Inflammatory macrophage treated with lipopolysaccharide for 4 hours (primary cell): ENCODE measurements at regions not wholly inside any gene's neighbourhood (a gene's known extent, or its start where the extent isn't known, plus 50 kb on each side); places are given as distances from the start of the nearest gene placed in this dataset.
A peak's percentile ranks its signal among the peaks of the same experiment; 100 is the strongest.

Experiments used
- DNase-seq: peaks from one replicate; pipeline ENCODE4 v3.0.0-alpha.2; 2020

DNA sequence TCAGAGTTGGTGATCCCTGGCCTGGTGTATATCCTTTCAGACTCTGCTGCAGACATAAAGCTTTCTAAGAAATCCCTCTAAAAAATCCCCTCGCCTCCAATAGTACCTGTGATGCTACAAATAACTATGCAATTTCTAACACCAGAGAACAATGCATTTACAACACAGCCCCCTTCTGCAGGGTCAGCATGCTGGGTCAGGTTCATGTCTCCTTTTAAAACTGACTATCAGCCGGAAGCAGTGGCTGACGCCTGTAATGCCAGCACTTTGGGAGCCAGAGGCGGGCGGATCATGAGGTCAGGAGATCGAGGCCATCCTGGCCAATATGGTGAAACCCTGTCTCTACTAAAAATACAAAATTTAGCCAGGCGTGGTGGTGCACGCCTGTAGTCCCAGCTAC lies 77.0 kb upstream of the SPATA12 start:
- DNase-seq: no peak

DNA sequence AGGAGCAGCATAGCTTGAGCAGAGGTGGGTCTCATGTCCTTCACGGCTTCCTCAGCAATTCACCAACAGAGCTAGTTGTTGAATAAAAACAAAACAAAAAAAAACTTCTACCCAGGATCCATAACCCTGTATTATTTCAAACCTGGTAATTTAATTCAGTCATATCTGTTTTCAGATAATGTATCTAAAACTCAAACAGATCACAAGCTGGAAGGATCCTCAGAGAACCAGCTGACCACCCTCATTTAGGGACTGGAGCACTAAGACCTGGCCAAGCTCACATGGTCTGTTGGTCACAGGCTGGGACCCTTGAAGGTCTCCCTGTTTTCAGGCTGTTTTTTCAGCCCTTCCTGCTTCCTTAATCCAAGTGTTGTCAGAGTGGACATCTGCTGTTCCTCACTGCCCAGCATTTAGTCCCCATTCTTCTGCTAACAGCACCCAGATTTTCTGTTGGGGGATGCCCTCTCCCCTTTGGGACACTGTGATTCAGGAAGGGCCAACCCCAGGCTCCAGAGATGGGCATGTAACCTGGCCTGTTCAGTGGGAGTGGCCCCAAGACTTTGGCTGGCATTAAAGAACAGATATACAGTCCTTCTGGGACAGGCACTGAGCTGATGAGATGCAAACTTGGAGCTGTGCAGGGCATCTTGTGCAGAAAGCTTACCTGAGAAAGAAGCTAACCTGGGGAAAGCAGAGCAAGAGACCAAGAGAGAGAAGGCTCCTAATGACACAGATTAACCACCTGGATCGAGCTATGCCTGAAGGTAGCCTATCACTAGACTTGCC lies 78.8 kb upstream of the SPATA12 start:
- DNase-seq: no peak

DNA sequence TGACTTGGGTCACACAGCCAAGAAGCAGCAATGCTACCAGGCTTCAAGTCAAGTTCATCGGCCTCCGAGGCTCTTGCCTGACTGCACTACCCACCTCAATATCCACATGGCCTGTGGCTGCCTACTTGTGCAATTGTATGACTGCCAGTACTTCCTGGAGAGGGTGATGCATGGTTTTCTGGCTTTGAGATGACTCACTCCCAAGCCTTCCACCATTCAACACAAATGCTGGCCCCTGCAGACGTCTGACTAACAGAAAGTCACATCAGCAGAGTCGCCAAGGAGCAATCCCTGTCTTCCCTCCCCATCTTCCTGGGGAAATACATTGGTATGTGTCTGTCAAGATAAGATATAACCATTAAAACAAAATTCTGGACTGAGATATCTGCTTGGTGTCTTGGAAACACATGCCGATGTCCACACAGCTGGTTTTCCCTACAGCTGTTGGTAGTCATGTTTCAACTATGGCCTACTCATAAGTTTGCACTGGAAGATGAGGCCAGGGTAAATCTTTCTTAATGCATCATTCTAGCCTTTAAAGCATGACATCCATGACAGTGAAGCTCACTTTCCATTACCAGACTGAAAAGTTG lies 79.6 kb upstream of the SPATA12 start:
- DNase-seq: peak; percentile 95

DNA sequence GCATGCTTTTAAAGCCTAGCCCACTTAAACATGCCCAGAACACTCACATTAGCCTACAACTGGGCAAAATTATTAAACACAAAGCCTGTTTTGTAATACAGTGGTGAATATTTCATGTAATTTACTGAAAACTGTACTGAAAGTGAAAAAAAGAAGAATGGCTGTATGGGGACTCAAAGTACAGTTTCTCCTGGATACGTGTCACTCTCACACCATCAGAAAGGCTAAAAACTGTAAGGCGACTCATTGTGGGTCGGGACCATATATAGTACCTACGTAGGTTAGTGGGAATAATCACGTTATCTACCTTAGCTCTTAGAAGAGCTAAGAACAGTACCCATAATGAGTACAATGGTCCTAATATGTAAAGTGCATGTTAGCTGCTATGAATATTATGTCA lies 80.2 kb upstream of the SPATA12 start:
- DNase-seq: peak; percentile 55

DNA sequence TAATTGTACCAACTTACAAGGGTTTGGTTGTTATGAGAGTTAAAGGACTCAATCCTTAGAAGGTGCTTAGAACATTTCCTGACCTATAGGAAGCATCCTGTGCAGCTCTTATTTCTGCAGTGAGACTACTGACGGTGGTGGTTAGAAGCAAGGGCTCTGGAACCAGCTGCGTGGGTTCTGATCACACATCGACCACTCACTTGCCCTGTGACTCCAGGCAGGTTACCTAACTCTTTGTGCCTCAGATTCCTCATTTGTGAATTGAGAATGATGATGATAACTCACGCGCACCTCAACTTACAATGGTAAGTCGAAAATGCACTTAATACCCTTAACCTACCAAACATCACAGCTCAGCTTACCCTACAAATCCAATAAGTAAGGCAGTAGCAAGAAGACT lies 80.7 kb upstream of the SPATA12 start:
- peak; percentile 43 for DNase-seq

DNA sequence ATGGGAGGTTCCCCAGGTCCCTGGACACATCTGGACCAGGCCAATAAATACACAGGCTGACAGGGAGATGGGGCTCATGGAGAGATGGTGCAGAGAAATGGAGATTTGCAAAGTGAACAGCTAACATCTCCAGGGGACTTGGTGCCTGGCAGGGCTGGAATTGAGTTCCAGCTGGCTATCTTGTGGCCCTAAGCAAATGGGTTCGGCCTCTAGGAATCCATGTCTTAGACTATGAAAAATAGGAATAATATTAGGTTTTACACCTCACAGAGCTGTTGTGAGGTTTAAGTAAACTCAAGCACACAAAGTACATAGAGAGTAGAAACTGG lies 82.9 kb upstream of the SPATA12 start:
- no peak for DNase-seq

DNA sequence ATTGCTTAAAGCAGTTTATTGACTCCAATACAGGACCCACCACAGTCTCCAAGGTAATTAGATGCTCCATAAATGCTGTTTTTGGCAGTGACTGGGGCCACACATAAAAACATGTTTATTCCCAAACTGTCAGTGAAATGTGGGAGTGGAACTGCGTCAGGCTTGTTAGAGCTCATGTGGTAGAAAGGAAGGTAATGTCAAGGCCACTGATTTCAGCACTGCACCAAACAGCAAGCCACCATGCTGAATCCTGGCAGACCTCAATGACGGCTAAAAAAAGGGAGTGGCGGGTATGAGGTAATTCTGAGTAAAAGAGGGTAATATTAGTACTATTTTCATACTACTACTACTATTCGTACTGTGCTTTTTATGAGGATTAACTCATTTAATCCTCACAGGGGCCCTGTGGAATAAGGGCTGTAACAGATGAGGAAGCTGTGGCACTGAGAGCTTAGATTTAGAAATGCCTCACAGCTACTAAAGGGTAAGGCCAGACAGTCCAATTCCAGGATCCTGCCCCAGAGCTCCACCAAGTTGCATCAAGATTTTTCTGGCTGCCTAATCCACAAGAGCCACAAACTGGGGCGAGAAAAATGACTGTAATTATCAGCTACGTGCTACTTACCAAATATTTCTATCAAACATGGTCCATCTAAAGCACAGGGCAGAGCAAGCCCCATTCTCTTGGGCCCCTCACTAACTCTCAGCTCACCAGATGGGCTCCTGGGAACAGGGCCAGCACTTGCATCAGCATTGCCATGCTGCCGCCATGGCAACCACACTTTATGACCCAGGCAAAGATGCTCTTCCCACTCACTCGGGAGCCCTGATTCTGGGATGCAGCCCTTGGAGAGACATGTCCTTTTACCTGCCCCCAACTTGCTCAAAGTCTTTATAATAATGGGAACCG lies 83.6 kb upstream of the SPATA12 start:
- no peak for DNase-seq

DNA sequence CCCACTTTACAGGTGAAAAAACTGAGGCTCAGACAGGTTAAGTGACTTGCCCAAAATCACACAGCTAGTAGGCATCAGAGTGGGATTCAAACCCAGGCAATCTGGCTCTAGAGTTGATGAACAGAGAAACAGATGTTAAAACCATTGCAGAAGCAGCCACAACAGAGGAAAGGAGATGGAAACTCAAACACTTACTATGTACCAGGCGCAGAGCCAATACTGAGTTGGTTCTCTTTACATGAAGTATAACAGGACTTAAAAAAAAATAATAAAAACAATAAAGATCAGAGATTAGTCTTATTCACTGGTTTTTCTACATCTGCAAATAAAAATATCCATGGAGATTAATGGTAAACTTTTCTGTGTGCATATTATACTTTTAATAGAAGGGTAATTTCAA lies 84.9 kb upstream of the SPATA12 start:
- no peak for DNase-seq

DNA sequence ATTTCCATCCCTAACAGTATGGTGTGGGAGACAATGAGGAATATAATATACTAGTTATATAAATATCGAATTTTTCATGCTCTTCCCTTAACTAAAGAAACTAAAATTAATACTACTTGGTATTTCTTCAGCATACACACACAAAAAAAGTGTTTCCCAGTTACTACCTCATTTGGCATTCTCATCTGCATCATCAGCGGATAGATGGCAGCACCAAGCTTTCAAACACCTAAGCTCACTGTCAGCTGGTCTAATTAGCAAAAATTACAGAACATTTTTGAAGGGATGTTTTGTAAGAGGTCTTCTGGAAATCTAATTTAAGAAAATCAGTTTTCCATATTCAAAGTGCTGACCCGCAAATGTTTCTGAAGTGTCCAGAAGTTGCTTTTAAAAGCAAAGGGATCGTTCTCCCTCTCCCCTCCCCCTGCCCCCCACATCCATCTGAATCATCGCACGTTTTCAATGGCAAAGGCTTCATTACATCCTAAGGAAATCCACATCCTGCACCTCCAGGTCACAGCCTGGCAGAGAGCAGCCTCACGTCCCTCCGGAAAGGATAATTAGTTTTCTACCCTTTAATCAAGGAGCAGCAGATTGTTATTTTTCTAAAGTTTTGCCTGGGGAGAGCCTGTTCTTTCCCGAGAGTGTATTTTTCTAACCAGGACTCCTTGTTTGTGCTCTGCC lies 86.1 kb upstream of the SPATA12 start:
- DNase-seq: no peak

DNA sequence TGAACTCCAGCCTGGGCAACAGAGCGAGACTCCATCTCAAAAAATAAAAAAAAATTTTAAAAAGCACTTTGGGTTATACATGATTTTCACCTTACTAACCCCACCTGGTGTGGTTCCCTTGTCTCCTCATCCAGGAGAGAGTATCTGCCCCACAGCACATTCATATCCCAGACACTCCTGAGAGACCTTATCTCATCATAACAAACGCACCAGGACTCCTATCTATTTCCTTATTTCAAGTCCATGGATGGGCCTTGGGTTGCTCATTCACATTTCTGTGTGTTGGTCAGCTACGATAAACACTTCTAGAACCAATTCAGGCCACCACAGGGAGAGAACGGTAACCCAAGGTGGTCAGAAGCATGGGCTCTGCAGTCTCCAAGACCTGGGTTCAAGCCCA lies 88.6 kb upstream of the SPATA12 start:
- no peak for DNase-seq

DNA sequence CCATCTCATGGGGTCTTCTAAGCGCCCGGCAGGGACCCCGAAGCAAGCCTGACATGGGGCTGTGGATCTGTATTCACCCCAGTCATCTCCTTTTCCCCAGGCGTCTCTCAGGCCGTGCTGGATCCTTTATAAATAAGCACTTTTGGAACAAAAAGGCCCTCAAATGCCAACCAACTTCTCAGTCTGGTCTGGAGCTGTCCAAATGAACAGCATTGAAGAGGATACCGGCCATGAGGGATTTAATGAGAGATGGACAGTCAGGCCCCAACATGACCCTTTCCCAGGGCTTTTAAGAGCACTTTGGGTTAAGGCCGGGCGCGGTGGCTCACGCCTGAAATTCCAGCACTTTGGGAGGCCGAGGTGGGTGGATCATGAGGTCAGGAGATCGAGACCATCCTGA lies 89.2 kb upstream of the SPATA12 start:
- DNase-seq: no peak

DNA sequence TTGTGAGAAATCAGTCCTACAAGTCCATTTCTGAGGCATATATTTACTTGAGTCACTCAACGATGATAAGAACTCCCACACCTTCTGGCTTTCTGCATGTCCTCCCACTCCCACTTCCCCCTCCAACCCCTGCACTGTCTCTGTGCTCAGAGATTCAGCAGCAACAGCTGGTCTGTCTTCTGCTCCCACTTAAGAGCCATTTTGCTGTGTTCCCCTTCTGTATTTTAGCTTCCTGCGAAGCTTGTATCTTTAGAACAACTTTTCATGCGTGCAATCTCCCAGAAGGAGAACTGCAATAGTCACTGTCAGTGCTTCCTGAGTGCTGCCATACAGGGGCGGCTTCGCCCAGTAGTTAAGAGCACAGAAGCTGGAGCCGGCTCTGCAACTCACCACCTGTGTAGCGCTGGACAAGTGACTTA lies 90.0 kb upstream of the SPATA12 start:
- DNase-seq: peak; percentile 78

DNA sequence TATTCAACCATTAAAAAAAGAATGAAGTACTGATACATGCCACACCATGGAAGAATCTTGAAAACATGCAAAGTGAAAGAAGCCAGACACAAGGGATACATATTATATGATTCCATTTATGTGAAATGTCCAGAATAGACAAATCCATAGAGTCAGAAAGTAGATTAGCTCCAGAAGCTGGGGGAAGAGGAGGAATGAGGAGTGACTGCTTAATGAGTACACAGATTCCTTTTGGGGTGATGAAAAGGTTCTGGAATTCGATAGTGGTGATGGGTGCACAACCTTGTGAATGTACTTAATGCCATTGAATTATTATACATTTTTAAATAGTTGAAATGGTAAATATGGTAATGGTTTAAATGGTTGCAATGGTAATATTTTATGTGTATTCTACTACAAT lies 90.6 kb upstream of the SPATA12 start:
- DNase-seq: no peak

DNA sequence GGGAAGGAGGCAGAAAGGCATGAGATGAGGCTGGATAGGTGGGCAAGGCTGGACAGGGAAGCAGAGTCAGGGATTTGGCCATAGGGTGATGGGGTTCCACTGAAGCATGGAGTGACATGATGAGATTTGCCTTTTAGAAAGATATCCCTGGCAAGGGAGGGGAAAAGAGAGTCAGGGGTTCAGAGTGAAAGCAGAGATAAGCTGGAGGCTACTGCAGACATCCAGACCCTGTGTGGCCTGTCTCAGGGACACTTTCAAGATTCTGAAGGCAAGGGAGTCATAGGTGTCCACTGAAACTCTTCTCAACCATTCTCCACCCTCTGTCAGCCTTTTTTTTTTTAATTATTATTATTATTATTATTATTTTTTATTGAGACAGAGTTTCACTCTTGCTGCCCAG lies 94.0 kb upstream of the SPATA12 start:
- no peak for DNase-seq

DNA sequence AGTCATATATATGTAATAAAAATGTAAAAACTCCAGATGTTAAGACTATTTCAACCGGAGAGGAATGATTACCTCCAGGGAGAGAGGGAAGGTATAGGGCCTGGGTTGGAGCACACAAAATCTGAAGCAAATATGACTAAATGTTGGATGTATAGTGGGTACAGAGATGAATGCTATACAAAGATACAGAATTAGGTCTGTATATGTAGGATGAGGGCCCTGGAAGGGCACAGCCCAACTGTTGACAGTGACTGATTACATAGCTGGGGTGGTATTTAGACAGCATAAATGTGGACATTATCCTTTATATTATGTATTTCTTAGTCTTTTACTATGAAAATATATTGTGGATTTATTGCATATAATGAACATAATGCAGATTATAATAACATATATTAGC lies 94.4 kb upstream of the SPATA12 start:
- no peak for DNase-seq

DNA sequence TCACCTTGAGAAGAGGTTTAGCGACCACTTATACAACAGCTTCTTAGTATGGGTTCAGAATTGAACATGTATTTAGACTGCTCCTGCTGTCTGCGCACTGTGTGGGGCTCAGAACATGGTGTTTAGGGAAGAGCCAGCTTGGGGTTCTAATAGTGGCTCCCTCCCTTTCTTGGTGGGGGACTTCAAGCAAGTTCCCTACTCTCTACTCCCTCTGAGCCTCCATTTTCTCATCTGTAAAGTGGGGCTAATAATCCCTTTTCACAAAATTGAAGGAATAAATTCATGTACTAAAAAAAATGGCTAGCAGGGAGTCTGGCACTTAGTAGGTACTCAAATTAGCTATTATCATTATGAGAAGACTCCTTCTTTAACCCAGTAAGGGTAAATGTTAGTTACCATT lies 97.5 kb upstream of the SPATA12 start:
- no peak for DNase-seq

DNA sequence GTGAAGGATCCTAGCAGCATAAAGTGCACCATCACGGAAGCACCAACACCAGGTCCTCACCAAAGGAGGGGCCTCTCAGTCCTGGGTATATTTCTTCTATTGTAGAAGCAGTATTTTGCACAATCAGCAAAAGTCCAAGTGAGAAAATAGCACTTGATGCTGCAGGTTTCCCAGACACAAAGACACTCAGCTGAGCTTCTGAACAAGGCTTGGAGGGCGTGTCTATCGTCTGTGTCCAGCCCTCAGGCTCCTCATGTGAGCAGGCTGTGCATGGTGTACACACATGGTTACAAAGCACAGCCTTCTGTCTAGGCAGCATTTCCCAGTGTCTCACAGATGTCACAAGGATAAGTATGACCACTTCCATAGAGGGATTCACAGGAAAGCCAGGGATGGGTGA lies 98.3 kb upstream of the SPATA12 start:
- DNase-seq: no peak

DNA sequence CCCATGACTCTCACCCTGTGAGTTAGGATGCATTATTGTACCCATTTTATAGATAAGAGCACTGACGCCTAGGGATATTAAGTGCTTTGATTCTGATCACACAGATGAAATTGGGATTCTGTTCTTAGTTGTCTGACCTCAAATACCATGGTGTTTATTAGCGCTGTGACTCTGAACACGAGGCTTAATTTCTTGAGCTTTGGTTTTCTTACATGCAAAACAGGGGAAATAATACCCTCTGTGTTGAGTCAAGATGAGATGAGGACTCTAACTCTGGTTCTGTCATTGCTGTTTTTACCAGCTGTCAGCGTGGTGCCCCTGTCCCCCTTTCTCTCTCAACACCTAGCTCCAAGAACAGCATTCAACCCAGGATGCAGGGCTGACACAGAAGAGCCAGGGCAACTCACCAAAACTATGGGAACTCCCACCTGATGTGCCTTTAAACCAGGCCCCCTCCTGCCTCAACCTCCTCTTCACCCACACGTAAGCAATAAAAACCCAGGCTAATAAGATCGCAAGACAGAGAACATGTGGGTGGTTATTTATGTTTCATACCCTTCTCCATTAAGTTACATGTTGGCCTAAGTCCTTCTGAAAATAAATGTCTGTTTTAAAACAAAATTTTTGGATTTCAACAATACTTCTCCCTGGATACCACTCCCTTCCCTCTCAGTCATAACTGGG lies 100.1 kb upstream of the SPATA12 start:
- DNase-seq: no peak

DNA sequence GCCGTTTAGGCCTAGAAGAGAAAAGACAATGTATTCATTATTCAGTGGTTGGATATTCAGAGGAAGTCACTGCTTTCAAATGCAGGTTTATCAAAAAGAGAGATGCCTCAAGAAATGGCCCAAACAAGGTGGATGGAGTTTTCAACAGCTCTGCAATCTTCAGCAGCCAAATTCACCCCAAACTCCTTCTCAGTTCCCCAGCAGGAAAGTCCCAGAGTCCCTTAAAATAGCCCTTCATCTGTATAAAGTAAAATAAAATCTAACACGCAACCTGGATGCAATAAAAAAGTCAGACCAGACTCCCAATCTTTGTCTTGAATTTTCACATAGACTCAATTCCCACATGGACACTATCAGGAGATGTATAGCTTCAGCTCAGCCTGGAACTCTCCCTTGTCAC lies 101.6 kb upstream of the SPATA12 start:
- DNase-seq: no peak

DNA sequence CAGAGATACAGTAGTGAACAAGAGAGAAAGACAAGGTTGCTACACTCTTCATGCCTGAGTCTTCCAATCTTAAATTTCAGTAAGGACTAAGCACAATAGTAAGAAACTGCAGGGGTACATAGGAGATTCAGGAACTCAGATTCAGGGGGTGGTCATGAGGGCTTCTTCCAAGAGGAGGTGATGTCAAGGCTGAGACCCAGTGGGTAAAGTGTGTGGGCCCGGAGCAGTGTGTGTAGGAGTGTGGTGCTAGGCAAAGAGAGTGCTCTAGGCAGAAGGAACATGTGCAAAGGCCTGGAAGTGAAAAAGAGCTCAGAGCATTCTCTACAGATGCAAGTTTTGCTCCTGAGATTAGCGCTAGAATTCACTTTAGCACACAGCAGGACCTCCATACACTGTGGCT lies 102.9 kb upstream of the SPATA12 start:
- no peak for DNase-seq

DNA sequence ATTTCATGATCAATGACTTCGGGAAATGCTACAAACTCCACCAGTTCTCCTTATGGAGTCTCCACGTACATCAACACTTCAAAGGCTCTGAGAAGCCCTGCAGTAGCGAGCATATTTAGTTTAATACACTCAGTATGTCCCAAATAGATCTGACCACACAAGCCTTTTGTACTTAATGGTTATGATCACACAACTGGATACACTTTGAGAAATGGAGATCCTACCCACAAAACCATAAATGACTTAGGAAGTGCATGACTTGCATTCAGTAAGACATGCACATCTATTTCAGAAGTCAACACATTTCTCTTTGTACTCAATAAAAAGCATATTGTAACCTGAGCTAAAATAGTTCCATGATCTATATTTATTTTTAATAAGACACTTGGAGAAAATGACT lies 103.6 kb upstream of the SPATA12 start:
- no peak for DNase-seq

DNA sequence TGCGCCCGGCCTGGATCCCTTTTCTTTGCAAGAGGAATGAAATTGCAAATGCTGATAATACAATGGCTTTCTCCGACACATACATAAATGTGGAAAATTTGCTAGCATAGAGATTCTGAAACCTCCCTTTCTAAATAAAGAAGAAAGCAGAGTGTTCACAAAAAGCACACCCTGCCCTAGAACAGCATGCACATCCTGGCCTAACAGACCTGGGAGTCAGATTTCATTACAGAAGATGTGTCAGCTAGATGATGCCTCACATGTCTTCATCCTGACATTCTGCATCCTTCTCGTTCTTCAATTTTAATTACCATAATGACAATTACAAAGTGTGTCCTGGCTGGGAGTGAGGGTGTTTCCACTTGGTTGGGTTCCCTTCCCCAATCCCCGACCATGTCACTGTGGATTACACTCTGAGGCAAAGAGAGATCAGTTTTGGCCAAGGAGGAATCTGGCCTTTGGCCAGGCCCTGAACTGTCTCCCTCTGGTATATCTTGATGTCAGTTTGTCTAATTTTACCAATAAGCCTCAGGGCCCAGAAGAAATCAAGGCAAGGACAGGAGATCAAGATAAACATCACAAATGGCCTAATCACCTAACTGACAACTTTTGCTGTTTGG lies 104.9 kb upstream of the SPATA12 start:
- DNase-seq: no peak
